HG02973 (cell line): ENCODE measurements at regions not wholly inside any gene's neighbourhood (a gene's known extent, or its start where the extent isn't known, plus 50 kb on each side); places are given as distances from the start of the nearest gene placed in this dataset.
"Not testable (repeated sequence)": the region's sequence is repeated elsewhere in the genome, so short reads cannot be mapped to it uniquely, and the experiment has no call there.

Experiments used
- ATAC-seq: cut with Tn5 transposase; IDR thresholded peaks from one replicate; pipeline ENCODE4 v1.9.1; 2021; ENCODE audit warnings: moderate library complexity; ENCODE audit not compliant: unreplicated experiment

DNA sequence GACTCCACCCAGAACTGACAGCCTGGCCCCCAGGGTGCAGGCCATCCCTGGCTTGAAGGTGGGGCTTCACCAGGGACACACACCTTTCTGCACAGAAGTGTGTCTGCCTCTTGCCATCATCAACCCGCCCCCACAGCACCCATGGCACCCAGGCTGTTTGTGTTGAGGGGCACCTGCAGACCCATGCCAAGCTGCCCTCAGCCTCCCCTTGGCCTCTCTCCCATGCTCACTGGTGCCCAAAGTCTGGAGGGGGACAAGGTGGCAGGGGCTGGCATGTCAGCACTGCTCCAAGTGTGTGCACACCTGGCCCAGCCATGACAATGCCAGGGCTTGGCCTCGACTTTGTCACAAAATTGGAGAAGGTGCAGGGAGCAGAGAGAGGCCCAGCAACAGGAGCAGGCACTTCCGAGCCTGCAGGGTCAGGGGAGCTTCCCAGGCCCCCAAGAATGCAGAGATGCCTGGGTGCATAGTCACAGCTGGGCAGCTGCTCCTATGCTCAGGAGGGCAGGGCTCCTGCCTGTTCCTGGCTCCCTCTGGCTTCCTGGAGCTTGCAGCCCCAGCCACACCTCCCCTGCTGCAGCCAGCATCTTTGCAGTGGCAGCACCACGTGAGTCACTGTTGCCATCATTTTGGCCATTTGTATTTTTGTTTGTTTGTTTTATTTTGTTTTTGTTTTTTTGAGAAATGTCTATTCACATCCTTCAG is 280.6 kb upstream of the UBE2E3 start:
- no peak for ATAC-seq

GRCh38 chr2:180698668-180699067 is 281.7 kb upstream of the UBE2E3 start:
- ATAC-seq, result no peak

GRCh38 chr2:180695586-180696401 is 284.6 kb upstream of the UBE2E3 start:
- no peak for ATAC-seq

DNA sequence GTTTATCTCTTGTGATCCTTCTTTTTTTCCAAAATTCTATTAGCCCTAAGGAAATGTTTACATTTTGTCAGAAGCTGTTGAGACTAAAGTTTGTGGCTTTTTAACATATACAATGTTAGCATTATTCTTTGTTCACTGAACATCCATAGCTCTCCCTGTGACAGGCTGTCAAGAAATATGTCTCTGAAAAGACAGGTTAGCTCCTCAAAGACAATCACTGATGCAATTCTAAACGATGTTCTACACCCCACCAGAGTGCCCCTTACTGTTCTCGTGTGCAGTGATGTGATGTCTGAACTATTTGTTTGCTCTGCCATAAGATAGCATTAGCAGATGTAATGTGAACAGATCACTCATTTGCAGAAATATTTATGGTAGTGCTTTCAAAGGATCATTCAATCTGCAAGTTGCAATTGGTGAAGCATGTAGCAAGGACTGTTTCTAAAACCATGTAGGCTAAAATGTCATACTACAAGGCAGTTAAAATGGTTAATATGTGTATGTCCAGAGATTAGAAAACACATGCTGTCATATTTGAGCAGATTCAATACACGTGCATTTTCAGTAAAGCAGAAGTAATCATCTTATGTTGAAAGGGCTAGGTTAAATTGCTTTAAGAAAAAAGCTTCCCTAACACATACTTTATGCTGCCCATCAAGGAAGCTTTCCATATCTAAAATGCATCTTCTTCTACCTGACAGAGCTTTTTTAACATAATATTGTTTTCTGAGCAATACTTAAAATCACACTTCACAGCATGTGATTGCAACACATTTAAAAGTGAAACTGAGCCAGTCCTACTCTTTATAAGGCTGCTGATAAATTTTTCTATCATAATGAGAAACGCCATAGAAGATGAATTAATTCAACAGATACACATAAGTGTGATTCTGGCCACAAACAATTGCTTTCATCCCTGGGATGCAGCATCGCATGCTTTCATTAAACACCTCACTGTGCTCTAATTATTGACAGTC is 285.7 kb upstream of the UBE2E3 start:
- no peak for ATAC-seq

GRCh38 chr2:180692322-180692721 is 288.1 kb upstream of the UBE2E3 start:
- no peak for ATAC-seq

GRCh38 chr2:180691855-180692223 is 288.6 kb upstream of the UBE2E3 start:
- not testable (repeated sequence) for ATAC-seq

GRCh38 chr2:180691186-180691854 is 289.1 kb upstream of the UBE2E3 start:
- not testable (repeated sequence) for ATAC-seq

DNA sequence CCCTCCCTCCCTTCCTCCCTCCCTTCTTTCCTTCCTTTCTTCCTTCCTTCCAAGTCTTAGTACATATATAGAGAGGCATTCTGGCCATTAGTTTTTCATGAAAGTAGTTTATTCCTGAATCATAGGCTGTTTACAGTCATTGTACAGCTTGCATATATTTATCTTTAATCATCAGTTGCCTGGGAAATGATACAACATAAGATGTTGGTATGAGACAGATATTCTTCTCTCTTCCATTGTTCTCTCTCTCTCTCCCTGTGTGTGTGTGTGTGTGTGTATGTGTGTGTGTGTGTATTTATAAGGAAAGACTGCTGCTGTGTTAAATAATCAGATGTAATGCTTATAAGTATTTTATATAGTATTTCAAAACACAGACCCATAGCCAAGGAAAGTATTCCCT is 289.8 kb upstream of the UBE2E3 start:
- ATAC-seq, result no peak

DNA sequence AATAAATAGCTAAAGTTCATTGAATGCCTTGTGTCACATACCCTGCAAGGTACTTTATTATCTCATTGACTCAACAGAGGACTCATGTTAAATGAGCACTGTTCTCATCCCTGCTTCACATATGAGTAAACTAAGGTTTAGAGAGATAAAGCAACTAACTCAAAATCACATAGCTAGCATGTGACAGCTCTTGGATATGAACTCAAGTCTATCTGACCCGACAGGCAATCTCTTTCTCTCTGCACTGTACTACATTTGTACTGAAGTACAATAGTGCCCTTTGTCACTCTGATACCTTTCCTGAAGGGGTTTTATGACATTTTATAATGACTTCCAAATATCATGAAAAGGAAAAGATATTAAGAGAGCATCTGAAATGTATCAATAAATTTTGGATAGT is 297.5 kb upstream of the UBE2E3 start:
- no peak for ATAC-seq

- no peak for ATAC-seq
Measured at GRCh38 chr2:180679693-180680092, 300.7 kb upstream of the UBE2E3 start.

DNA sequence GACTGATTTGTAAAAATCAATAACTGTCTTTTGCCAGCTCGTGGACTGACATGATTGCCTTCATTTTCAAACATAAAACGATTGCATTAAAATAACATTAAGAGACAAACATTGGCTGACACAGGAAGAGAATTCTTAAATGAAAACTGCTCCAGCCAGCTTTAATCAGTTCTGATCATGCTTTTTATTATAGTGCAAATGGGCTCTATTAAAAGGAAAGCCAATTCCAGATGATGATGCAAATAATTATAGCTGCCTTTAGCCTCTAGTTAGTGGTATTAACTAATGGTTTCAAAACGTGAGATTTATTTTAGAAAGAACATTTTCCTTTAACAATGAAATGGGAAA is 301.8 kb upstream of the UBE2E3 start:
- no peak for ATAC-seq

DNA sequence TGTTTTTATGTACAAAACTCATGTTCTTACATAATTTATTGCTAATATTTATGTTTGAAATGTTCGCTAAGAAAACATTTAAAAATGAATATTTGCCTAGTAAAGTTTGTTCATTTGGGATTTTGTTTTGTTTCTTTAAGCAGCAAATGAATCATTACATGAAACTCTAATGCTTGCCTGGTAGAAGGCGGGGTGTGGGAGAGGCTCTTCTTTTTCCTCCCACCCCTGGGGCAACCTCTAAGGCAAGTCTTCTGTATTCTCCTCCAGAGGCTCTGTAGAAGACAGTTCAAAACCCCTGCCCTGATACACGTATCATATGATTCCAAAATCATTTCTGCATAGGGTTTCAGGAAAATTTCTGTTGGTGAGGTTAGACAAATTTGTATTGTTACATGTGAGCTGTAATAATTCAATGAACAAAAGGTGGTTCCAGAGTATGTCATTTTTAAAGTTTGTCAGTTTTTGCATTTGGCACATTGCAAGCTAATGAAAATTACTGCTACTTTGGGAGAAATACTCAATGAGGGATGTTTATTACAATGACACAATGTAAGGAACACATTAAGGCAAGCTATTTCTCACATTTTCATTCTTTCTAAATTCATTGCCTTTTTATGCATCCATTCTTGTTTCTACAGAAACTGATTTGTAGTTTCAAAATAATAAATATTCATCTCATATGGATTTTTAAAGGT is 302.3 kb upstream of the UBE2E3 start:
- no peak for ATAC-seq

GRCh38 chr2:180677200-180677599 is 303.2 kb upstream of the UBE2E3 start:
- no peak for ATAC-seq

DNA sequence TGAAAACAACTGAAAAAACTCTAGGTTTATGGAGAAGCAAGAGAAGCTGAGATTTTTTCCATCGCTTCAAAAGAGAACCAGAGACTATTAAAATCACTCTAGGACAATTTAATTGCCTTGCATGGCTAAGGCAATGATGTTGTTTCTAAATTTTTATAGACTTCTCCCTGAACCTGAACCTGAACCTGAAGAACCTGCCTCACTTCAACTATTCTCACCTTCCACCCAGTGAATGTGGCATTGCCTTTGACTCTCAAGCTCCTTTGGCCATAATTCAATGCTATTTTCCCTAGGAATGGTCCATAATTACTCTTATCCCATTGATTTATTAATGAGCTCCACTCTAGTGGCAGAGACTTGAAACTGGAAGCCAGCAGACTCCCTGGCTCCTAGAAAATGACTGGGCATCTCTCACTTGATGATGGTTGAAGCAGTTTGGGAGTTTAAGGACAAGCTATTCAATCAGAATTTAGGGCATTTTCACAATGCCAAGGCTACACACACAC is 303.8 kb upstream of the UBE2E3 start:
- ATAC-seq, result no peak

DNA sequence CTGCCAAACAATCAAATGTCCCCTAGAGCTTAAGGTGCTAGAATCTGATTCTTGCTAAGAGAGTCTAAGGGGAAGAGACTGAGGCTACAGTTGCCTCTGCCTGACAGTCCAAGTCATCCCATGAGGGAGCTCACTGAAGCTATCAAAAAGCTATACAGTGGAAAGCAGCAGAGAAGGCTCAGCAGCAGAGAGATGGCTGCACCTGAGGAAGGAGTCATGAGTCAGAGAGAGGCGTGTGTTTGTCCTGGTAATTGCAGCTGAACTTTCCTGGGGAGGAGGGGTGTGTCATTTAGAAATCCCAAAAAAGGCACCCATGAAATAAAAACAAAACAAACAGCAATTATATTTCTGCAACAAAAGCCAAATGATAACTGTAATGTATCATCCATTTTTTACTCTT is 305.2 kb upstream of the UBE2E3 start:
- ATAC-seq, result no peak

GRCh38 chr2:180672377-180672776 is 308.0 kb upstream of the UBE2E3 start:
- ATAC-seq, result no peak

GRCh38 chr2:180670302-180671003 is 310.0 kb upstream of the UBE2E3 start:
- ATAC-seq, result no peak

GRCh38 chr2:180669016-180669415 is 311.4 kb upstream of the UBE2E3 start:
- no peak for ATAC-seq

DNA sequence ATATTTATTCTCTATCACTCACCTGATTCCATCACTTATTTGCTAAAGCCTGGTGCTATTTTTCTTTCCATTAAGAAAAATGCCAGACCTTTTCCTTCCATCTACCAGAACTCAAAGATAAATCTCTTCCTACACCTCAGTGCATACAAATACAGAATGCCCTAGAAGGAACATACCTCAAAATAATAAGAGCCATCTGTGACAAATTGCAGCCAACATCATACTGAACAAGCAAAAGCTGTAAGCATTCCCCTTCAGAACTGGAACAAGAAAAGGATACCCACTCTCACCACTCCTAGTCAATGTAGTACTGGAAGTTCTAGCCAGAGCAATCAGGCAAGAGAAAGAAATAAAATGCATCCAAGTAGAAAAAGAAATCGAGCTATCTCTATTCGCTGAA is 315.9 kb upstream of the UBE2E3 start:
- ATAC-seq, result no peak
